HFFc6 (cell line): ENCODE measurements at regions not wholly inside any gene's neighbourhood (a gene's known extent, or its start where the extent isn't known, plus 50 kb on each side); places are given as distances from the start of the nearest gene placed in this dataset.
A peak's percentile ranks its signal among the peaks of the same experiment; 100 is the strongest.

Source experiments
- DNase-seq: peaks from one replicate; pipeline ENCODE4 v3.0.0-alpha.2; 2018
- H3K27ac Mint-ChIP-seq: 2 replicates; pipeline ENCODE4 v1.8.0; 2020; ENCODE audit warnings: mild to moderate bottlenecking, mixed read lengths
- H3K27me3 Mint-ChIP-seq: 2 replicates; pipeline ENCODE4 v1.8.0; 2021; ENCODE audit warnings: mild to moderate bottlenecking, moderate library complexity, mixed read lengths; ENCODE audit not compliant: insufficient read depth
- H3K36me3 Mint-ChIP-seq: 2 replicates; pipeline ENCODE4 v1.8.0; 2021; ENCODE audit warnings: low read depth, mixed read lengths
- H3K4me1 Mint-ChIP-seq: 2 replicates; pipeline ENCODE4 v1.8.0; 2020; ENCODE audit warnings: low read depth, mixed read lengths
- H3K4me3 Mint-ChIP-seq: 2 replicates; pipeline ENCODE4 v1.8.0; 2020; ENCODE audit warnings: mild to moderate bottlenecking, moderate library complexity, mixed read lengths
- H3K9me3 Mint-ChIP-seq: 2 replicates; pipeline ENCODE4 v1.8.0; 2020; ENCODE audit warnings: mild to moderate bottlenecking, mixed read lengths
- CTCF ChIP-seq: fragments of 200-600 bp; sonication (generic); IDR thresholded peaks from 2 replicates; pipeline ENCODE4 v1.5.0; 2021; ENCODE audit warnings: antibody characterized with exemption, mild to moderate bottlenecking

GRCh38 chr1:13965770-13966398 lies 265.9 kb downstream of the PRDM2 start:
- H3K27me3 Mint-ChIP-seq = no peaks in the 10 kb centered on the region; the same call in none of the 2 replicates
- TF ChIP-seq CTCF = peak; percentile 45; the same call in 1 of the 2 replicates
- no peak overlapping the region for H3K27ac Mint-ChIP-seq
- H3K9me3 Mint-ChIP-seq = peaks cover 8% of the 10 kb centered on the region; the same call in 1 of the 2 replicates
- no peaks in the 10 kb centered on the region for H3K36me3 Mint-ChIP-seq
- DNase-seq = peak; percentile 11
- no peak overlapping the region for H3K4me3 Mint-ChIP-seq
- no peaks in the 10 kb centered on the region for H3K4me1 Mint-ChIP-seq

- Mint-ChIP-seq H3K27me3 (no peaks in the 10 kb centered on the region; the same call in none of the 2 replicates), H3K4me1 (no peaks in the 10 kb centered on the region), H3K4me3 (no peak overlapping the region), H3K36me3 (no peaks in the 10 kb centered on the region), H3K9me3 (peaks cover 16% of the 10 kb centered on the region; the same call in 1 of the 2 replicates), H3K27ac (no peak overlapping the region)
- no peak for TF ChIP-seq CTCF
- no peak for DNase-seq
Observed at GRCh38 chr1:13967707-13968106, 267.7 kb downstream of the PRDM2 start.

GRCh38 chr1:13968361-13968760 lies 268.4 kb downstream of the PRDM2 start:
- TF ChIP-seq CTCF = no peak
- DNase-seq = no peak
- peaks cover 22% of the 10 kb centered on the region for H3K9me3 Mint-ChIP-seq
- H3K4me1 Mint-ChIP-seq = no peaks in the 10 kb centered on the region
- no peaks in the 10 kb centered on the region; the same call in none of the 2 replicates for H3K27me3 Mint-ChIP-seq
- no peak overlapping the region for H3K4me3 Mint-ChIP-seq
- H3K27ac Mint-ChIP-seq = no peak overlapping the region
- H3K36me3 Mint-ChIP-seq = no peaks in the 10 kb centered on the region

- Mint-ChIP-seq H3K36me3 (no peaks in the 10 kb centered on the region), H3K9me3 (peaks cover 41% of the 10 kb centered on the region), H3K4me3 (no peak overlapping the region), H3K27ac (no peak overlapping the region), H3K4me1 (no peaks in the 10 kb centered on the region), H3K27me3 (no peaks in the 10 kb centered on the region)
- TF ChIP-seq CTCF = no peak
- no peak for DNase-seq
Observed at GRCh38 chr1:13970631-13971247, 270.8 kb downstream of the PRDM2 start.

- Mint-ChIP-seq H3K4me1 (no peaks in the 10 kb centered on the region), H3K9me3 (peaks cover 47% of the 10 kb centered on the region), H3K27ac (no peak overlapping the region), H3K27me3 (no peaks in the 10 kb centered on the region), H3K4me3 (no peak overlapping the region), H3K36me3 (no peaks in the 10 kb centered on the region)
- no peak for DNase-seq
- TF ChIP-seq CTCF = no peak
Observed at GRCh38 chr1:13976485-13976884, 276.5 kb downstream of the PRDM2 start.
